GM19240 (cell line): ENCODE measurements at regions not wholly inside any gene's neighbourhood (a gene's known extent, or its start where the extent isn't known, plus 50 kb on each side); places are given as distances from the start of the nearest gene placed in this dataset.

Experiments
- DNase-seq: peaks from one replicate; pipeline ENCODE4 v3.0.0; 2011; ENCODE audit warnings: low spot score; ENCODE audit not compliant: insufficient read length

DNA sequence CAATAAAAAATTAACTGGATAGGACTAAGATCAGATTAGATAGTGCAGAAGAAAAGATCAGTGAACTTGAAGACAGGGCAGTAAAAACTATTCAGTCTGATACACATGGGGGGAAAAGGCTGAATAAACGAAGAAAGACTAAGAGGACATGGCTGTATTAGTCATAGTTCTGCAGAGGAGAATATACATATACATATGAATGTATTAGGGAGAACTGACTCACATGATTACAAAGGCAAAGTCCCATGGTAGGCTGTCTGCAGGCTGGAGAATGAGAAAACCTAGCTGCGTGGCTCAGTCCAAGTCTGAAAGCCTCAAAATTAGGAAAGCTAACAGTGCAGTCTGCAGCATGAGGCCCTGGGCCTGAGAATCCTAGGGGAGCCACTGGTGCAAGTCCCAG is 98.2 kb upstream of the GNAO1 start:
- DNase-seq = no peak

DNA sequence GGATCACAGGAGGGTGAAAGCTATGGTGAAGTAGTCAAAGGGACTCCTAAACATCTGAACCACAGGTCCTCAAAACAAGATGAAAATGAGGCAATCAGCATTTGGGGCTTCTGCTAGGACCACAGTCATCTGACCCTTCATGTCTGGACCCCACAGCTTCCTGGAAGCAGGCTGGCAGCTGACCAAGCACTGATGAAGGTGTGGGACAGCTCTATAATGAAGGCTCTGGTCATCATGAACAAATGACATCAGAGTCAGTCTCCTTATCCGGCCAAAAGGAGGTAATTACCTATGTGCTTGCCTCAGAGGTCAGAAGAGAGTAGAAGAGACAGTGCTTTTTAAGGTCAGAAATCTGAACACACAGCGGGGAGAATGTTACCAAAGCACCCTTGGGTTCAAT is 101.2 kb upstream of the GNAO1 start:
- DNase-seq = no peak

DNA sequence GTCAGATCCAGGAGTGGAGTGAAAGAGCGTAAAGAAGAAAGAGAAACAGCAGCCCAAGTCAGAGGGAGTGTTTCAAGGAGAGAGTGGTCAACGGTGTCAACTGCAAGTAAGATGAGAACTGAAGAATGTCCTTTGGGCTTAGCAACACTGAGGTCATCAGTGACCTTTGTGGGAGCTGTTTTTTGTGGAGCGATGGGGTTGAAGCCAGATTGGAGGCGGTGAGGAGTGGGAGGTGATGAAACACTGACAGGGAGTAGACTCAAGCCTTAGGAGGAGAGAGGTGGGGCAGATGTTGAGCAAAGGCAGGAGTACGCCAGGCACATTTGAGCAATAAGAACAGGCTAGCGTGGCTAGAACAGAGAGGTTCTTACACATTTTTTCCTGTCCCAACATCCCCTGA is 103.7 kb upstream of the GNAO1 start:
- no peak for DNase-seq

GRCh38 chr16:56081371-56081770 is 109.9 kb upstream of the GNAO1 start:
- no peak for DNase-seq

GRCh38 chr16:56075732-56076388 is 115.4 kb upstream of the GNAO1 start:
- DNase-seq = no peak

DNA sequence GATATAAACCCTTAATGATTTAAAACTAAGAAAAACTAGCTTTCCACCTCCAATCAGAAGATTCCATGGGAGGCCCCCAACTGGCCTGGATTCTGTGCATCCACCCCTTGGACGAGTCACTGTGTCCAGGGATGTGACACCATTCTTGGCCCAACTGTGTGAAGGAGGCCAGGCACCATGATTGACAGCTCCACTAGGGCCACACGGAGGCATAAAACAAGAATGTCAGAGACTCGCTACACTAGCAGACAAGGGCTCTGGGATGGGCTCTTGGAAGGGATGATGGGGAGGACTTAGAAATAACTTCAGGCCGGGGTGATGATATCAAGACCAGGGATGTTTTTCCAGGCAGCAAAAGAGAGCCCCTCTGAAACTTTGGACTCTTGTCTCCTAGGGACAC is 117.8 kb upstream of the GNAO1 start:
- DNase-seq = no peak

DNA sequence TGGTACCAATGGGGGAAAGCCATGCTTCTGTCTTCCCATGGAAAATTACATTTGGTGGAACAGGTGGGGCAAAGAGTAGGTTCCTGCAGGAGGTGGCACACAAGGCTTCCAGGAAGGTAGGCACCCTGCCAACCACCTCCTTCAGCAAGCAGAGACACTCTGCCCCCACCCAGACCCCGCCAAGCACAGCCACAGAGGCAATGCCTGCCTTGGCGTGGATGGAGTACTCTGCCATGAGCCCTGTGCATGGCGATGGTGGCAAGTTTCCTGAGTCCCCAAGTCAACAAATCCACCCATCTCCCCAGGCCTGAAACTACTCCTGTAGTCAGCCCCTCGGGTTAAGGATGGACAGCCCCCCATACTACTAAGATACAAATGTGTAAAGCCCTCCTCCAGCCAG is 119.2 kb upstream of the GNAO1 start:
- no peak for DNase-seq

GRCh38 chr16:56068816-56069215 is 122.5 kb upstream of the GNAO1 start:
- DNase-seq = no peak

DNA sequence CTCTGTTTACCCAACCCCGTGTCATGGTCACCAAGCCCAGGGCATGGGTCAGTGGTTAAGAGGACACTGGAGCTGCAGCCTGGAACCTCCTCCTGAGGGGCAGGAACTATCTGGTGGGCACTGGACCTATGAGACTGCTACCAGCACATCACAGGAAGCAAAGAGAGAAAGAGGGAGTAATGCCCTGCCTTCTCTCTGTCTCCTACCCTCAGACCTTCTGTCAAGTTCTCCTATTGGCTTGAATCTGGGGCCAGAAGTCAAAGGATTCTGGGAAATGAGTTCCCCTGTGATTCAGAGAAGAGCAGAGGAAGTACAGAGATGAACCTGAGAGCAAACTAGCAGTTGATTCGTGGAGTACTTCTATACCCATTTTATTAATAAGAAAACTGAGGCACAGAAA is 123.0 kb upstream of the GNAO1 start:
- no peak for DNase-seq

DNA sequence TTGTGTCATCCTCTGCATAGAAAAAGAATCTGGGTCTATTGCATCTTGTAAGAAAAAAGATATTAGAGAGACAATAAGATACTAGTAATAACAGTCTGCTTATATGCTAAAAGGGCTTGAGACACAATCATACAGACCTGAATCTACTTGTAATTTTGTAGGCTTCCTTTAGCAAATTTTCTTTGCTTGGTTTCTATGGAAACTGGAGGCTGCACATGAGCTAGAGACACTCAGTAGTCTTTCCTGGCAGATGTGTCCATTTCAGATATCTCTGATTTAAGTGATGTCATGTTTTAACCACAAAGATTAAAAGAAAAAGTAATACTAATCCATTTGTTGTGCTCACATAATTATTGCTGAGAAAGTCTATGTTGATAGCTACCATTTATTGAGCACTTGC is 123.9 kb upstream of the GNAO1 start:
- DNase-seq = no peak

GRCh38 chr16:56066617-56067016 is 124.7 kb upstream of the GNAO1 start:
- DNase-seq = no peak

GRCh38 chr16:56063111-56063510 is 128.2 kb upstream of the GNAO1 start:
- DNase-seq = no peak

GRCh38 chr16:56057151-56057550 is 134.1 kb upstream of the GNAO1 start:
- no peak for DNase-seq

- DNase-seq = no peak
Measured at GRCh38 chr16:56050916-56051315, 140.4 kb upstream of the GNAO1 start.

- DNase-seq = no peak
Measured at GRCh38 chr16:56048425-56049105, 142.7 kb upstream of the GNAO1 start.

DNA sequence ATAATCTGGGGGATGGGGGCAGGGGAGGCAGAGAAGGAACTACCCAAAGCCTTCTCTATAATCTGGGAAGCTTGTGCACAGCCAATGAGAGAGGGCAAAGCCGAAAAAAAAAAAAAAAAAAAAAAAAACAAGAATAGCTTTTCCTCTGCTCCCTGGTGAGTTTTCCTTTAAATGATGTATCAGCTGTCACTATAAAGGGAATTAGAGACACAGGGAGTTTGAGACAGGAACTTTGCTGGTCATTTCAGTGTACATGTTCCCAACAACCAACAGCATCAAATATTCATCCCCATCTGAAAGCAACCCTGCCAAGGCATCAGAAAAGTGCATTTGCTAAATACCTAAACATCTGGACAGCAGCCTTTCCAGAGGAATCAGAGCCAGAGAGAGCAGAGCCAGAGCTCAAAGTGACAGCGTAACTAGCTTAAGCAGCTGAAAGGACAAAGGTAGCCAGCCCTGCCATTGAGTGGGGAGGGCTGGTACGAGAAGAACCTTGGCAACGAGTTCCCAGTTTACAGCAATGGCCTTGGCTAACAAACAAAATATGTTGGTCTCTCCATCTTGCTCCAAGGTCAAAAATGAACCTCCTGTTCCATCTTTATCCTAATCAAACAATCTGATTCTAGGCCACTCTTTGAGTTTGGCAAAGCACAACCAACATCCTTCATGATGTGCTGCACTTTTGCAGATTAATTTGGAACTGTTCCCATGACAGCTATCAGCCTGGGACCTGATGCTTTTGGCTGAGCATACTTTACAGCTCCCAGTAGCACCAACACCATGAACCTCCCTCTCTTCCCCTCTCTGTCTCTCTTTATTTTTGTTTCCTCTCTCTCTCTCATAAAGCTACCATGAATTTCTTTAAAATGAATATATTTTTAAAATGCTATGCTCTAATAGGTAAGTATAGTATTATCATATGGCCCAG is 143.7 kb upstream of the GNAO1 start:
- no peak for DNase-seq

DNA sequence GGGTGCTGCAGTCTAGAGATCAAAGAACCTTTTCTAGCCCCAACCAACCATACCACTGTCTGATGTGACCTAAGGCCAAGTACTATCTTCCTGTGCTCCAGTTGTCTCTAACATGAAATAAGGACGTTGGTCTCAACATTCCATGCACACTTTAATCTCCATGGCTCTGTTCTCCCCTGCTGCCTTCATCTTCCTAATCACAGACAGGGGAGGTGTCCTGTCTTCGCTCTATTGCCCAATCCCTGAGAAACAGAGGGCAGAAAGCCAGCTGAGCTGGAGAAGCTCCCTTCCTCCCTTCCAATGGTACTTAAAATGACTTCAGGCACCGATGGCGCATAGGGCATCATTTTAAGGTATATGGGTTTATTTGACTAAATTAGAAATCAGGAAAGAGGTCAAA is 148.9 kb upstream of the GNAO1 start:
- no peak for DNase-seq

GRCh38 chr16:56041556-56042140 is 149.6 kb upstream of the GNAO1 start:
- no peak for DNase-seq

DNA sequence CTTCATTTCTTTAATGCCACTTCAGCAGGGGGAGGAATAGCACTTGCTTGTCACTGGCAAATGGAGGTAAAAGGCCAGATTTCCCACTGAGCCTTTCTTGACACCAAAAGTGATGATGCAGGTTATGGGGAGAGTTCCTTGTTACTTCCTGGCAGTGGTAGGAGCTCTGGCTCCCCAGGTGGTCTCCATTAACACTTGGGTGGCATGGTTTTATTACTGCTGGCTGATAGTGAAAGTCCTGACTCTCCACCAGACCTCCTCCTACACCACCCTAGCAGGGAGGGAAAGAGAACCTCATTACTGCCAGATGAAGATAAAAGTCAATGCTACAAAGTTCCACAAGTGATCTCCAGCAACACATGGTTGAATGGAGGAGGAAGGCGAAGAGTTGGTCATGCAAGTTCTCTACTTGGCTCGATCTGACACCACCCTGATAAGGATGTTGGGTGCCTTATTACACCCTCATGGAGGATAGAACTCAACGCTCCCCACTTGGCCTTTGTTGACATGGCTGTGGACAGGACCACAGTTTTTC is 152.7 kb upstream of the GNAO1 start:
- no peak for DNase-seq

DNA sequence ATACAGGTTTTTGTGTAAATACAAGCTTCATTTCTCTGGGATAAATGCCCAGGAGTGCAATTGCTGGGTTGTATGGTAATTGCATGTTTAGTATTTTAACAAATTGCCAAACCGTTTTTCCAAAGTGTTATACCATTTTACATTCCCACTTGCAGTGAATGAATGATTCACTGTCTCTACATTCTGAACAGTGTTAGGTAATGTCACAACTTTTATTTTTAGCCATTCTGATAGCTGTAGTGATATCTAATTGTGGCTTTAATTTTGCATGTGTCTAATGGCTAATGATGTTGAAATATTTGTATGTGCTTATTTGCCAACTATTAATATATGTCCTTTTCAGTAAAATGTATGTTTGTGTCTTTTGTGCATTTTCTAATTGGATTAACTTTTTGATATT is 156.9 kb upstream of the CES5A start:
- no peak for DNase-seq

DNA sequence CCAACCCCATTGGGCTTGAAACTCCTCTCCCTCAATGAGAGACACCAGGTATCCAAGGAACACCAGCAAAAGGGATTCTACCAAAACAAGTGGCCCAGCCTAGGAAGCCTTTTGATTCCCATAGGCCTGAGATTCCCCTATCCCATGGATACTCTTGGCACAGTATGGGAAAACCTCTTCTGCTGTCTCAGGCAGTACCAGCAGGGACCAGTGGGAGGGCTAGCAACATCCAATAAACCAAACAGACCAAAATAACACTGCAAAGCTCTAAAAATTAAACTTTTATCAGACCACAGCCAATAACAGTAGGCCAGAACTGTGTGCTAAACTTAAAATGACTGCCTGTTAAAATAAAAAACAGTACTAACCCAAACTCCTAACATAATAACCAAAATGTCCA is 153.9 kb upstream of the CES5A start:
- DNase-seq = no peak

- no peak for DNase-seq
Measured at GRCh38 chr16:56022818-56023217, 147.6 kb upstream of the CES5A start.
